Fibroblast of mammary gland (primary cell): ENCODE measurements at regions not wholly inside any gene's neighbourhood (a gene's known extent, or its start where the extent isn't known, plus 50 kb on each side); places are given as distances from the start of the nearest gene placed in this dataset.

Source experiments
- DNase-seq: peaks from one replicate; pipeline ENCODE4 v3.0.0-alpha.2; 2010; ENCODE audit warnings: low read depth
- H3K4me3 ChIP-seq: 2 replicates; pipeline ENCODE4 v1.5.1; 2011; ENCODE audit warnings: low read depth, mild to moderate bottlenecking, low read length, moderate library complexity; ENCODE audit not compliant: control insufficient read depth
- CTCF ChIP-seq: conservative IDR thresholded peaks from 2 replicates; pipeline ENCODE4 v1.5.1; 2011; ENCODE audit warnings: low read depth, low read length, inconsistent platforms; ENCODE audit not compliant: control insufficient read depth, insufficient read depth

DNA sequence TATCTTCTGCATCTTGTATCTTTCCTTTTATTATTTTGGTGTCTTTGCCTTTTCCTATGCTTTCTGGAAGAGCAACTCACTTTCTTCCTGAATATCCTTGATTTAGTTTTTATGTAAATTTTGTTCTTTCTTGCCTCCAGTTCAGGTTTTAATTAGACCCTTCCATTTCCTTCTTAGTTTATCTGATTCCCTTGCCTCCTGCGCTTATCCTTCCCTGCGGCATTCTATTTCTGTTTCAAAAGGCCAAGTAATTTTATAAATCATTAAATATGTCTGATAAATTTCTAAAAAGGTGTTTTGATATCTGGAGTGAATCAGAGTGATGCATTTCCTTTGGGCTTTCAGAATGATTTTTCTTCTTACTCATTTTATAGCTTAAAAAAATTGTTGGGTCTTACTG, 167.7 kb upstream of the WDR11 start:
- no peak for DNase-seq
- H3K4me3 ChIP-seq = no peak overlapping the region
- no peak for TF ChIP-seq CTCF

GRCh38 chr10:120684226-120684625, 166.9 kb upstream of the WDR11 start:
- no peak for DNase-seq
- no peak overlapping the region for H3K4me3 ChIP-seq

GRCh38 chr10:120685136-120685535, 166.0 kb upstream of the WDR11 start:
- DNase-seq = no peak
- no peak for TF ChIP-seq CTCF
- no peak overlapping the region for H3K4me3 ChIP-seq

More at GRCh38 chr10:120684226-120684625, 166.9 kb upstream of the WDR11 start:
- no peak for TF ChIP-seq CTCF

GRCh38 chr10:120688928-120689327, 162.2 kb upstream of the WDR11 start:
- TF ChIP-seq CTCF = no peak
- DNase-seq = no peak
- no peak overlapping the region for H3K4me3 ChIP-seq

- TF ChIP-seq CTCF = no peak
- no peak for DNase-seq
- H3K4me3 ChIP-seq = no peak overlapping the region
Measured at GRCh38 chr10:120689777-120690529, 161.2 kb upstream of the WDR11 start.

DNA sequence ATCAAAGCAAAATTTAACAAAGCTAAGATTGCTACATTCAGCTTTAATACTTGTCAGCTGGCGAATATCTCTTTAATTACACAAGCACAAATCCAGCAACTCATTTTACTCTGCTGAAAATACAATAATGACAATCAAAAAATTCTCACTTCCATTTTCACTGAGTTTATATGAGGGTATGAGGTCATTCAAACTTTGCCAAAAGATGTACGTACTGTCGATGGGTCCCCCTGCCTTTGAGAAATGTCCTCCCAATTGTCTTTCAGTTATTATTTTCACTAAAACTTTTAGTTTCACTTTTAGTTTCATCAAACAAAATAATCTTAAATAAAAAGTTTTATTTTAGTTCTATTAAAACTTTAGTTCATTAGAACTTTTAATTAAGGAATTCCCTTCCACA, 159.5 kb upstream of the WDR11 start:
- DNase-seq = no peak
- no peak overlapping the region for H3K4me3 ChIP-seq
- TF ChIP-seq CTCF = no peak
